GM23338 (cell line): ENCODE measurements at regions not wholly inside any gene's neighbourhood (a gene's known extent, or its start where the extent isn't known, plus 50 kb on each side); places are given as distances from the start of the nearest gene placed in this dataset.

ENCODE experiments used
- EZH2 ChIP-seq: fragments of 200-600 bp; sonication (generic); IDR thresholded peaks from one replicate; pipeline ENCODE4 v1.8.0; 2017; ENCODE audit warnings: antibody characterized with exemption, mild to moderate bottlenecking, low read depth; ENCODE audit not compliant: unreplicated experiment
- EZH2phosphoT487 ChIP-seq: fragments of 200-600 bp; sonication (generic); IDR thresholded peaks from one replicate; pipeline ENCODE4 v1.8.1; 2018; ENCODE audit warnings: antibody characterized with exemption; ENCODE audit not compliant: unreplicated experiment
- POLR2AphosphoS5 ChIP-seq: IDR thresholded peaks from 2 replicates; pipeline ENCODE4 v1.6.1; 2016; ENCODE audit warnings: antibody characterized with exemption, low read depth
- TF ChIP-seq, protein P1 (sequence below), 2 experiments: fragments of 200-600 bp in 1 of 2; sonication (generic) in 1 of 2; conservative IDR thresholded peaks; 2 replicates each; pipeline versions ENCODE4 v1.5.1 to v1.6.1; 2016 to 2017; ENCODE audit warnings: antibody characterized with exemption in 2 of 2, low read depth in 2 of 2, mild to moderate bottlenecking in 2 of 2, moderate library complexity in 1 of 2
- TF ChIP-seq, protein P2 (sequence below): IDR thresholded peaks from one replicate; pipeline ENCODE4 v1.6.1; 2018; ENCODE audit warnings: antibody characterized with exemption; ENCODE audit not compliant: unreplicated experiment

GRCh38 chr10:90589825-90590224 is 268.0 kb downstream of the HTR7 start:
- TF ChIP-seq, protein P1, sequence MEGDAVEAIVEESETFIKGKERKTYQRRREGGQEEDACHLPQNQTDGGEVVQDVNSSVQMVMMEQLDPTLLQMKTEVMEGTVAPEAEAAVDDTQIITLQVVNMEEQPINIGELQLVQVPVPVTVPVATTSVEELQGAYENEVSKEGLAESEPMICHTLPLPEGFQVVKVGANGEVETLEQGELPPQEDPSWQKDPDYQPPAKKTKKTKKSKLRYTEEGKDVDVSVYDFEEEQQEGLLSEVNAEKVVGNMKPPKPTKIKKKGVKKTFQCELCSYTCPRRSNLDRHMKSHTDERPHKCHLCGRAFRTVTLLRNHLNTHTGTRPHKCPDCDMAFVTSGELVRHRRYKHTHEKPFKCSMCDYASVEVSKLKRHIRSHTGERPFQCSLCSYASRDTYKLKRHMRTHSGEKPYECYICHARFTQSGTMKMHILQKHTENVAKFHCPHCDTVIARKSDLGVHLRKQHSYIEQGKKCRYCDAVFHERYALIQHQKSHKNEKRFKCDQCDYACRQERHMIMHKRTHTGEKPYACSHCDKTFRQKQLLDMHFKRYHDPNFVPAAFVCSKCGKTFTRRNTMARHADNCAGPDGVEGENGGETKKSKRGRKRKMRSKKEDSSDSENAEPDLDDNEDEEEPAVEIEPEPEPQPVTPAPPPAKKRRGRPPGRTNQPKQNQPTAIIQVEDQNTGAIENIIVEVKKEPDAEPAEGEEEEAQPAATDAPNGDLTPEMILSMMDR (conservative IDR thresholded peaks at IDR 0.05; ENCODE audit: low read depth in 2 of 2): no peak
- TF ChIP-seq POLR2AphosphoS5: no peak
- TF ChIP-seq, protein P2, sequence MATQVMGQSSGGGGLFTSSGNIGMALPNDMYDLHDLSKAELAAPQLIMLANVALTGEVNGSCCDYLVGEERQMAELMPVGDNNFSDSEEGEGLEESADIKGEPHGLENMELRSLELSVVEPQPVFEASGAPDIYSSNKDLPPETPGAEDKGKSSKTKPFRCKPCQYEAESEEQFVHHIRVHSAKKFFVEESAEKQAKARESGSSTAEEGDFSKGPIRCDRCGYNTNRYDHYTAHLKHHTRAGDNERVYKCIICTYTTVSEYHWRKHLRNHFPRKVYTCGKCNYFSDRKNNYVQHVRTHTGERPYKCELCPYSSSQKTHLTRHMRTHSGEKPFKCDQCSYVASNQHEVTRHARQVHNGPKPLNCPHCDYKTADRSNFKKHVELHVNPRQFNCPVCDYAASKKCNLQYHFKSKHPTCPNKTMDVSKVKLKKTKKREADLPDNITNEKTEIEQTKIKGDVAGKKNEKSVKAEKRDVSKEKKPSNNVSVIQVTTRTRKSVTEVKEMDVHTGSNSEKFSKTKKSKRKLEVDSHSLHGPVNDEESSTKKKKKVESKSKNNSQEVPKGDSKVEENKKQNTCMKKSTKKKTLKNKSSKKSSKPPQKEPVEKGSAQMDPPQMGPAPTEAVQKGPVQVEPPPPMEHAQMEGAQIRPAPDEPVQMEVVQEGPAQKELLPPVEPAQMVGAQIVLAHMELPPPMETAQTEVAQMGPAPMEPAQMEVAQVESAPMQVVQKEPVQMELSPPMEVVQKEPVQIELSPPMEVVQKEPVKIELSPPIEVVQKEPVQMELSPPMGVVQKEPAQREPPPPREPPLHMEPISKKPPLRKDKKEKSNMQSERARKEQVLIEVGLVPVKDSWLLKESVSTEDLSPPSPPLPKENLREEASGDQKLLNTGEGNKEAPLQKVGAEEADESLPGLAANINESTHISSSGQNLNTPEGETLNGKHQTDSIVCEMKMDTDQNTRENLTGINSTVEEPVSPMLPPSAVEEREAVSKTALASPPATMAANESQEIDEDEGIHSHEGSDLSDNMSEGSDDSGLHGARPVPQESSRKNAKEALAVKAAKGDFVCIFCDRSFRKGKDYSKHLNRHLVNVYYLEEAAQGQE: no peak
- no peak for TF ChIP-seq EZH2
- no peak for TF ChIP-seq EZH2phosphoT487
